ENCODE measurements at regions not wholly inside any gene's neighbourhood (a gene's known extent, or its start where the extent isn't known, plus 50 kb on each side); places are given as distances from the start of the nearest gene placed in this dataset.
"Not testable (repeated sequence)": the region's sequence is repeated elsewhere in the genome, so short reads cannot be mapped to it uniquely, and the experiment has no call there.

DNA sequence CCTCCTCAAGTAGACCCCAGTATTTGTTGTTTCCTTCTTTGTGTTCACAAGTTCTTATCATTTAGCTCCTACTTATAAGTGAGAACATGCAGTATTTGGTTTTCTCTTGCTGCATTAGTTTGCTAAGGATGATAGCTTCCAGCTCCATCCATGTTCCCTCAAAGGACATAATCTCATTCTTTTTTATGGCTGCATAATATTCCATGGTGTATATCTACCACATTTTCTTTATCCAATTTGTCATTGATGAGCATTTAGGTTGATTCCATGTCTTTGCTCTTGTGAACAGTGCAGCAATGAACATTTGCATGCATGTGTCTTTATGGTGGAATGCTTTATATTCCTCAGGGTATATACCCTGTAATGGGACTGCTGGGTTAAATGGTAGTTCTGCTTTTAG is 137.7 kb upstream of the SLC38A2 start:
- RAD21 ChIA-PET (ENCODE audit: low non-redundant PET in 1 of 2, low total read pairs in 2 of 2, uncharacterized antibody in 2 of 2, unreplicated experiment in 2 of 2); H3K9me3 ChIP-seq (ENCODE audit: control insufficient read depth in 1 of 2, insufficient read depth in 1 of 2, low read depth in 1 of 2, low read length in 2 of 2); BruUV-seq (replicated peaks); H3K27ac ChIP-seq (ENCODE audit: low read depth, low read length); H2AFZ ChIP-seq (ENCODE audit: low read depth, low read length, poor library complexity, severe bottlenecking); H3K9ac ChIP-seq (ENCODE audit: low read length); H4K20me1 ChIP-seq (ENCODE audit: insufficient read depth); H3K79me2 ChIP-seq (ENCODE audit: insufficient read depth, low read length); DNase-seq (ENCODE audit: low read depth, low spot score); ATAC-seq; H3K4me2 ChIP-seq (ENCODE audit: low read length); H3K4me3 ChIP-seq (replicated peaks in 1 of 2; ENCODE audit: low read depth in 1 of 2, low read length in 2 of 2); H3K9me2 ChIP-seq (ENCODE audit: insufficient read depth); CTCF ChIA-PET; intact Hi-C loops (cut with micrococcal nuclease); H3K27me3 ChIP-seq (ENCODE audit: insufficient read depth, low read length): not testable (repeated sequence)
- Histone ChIP-seq H3K36me3 (ENCODE audit: control insufficient read depth in 1 of 2, insufficient read depth in 2 of 2, low read length in 2 of 2) (peaks cover 0 to 10% of the 10 kb centered on the region in 2 experiments; a peak in 1 of 4 replicates), H3K4me1 (ENCODE audit: control insufficient read depth in 1 of 2, insufficient read depth in 2 of 2, low read length in 2 of 2) (peaks cover 0 to 11% of the 10 kb centered on the region in 2 experiments; a peak in 2 of 4 replicates)
- POLR2A ChIA-PET = interaction anchor here (1.3 kb wide), 1 partner anchor 14 kb away, joined by 3 read pairs; no protein-coding TSS in a partner anchor

DNA sequence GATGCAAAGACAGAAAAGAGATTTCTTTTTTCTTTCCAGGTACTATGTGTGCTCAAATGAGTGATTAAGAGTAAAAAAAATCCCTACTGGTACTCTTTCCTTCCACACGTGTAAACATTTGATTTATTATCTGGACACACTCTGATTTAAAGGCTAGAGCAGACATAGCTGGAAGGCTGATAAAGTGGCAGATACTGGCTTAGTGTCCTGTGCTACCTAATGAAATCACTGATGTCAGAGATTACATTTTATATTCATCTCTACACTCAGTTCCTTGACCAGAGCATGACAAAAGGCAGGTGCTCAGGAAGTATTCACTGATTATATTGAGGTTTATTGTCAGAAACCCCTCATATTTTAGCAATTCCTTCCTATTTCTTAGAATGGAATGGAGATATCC is 136.6 kb upstream of the SLC38A2 start:
- H3K4me1 ChIP-seq (ENCODE audit: control insufficient read depth in 1 of 2, insufficient read depth in 2 of 2, low read length in 2 of 2) = peaks cover 0 to 11% of the 10 kb centered on the region in 2 experiments; a peak in 2 of 4 replicates
- DNase-seq (ENCODE audit: low read depth, low spot score) (no peak), ATAC-seq (no peak)
- TF ChIP-seq TCF7L2 (IDR thresholded peaks at IDR 0.05; ENCODE audit: borderline replicate concordance, extremely low read depth, insufficient read depth, insufficient read length) = no peak
- no peak for TF ChIP-seq RAD21 (IDR thresholded peaks at IDR 0.05; ENCODE audit: low read depth)
- no peak for TF ChIP-seq ZFX (IDR thresholded peaks at IDR 0.05)
- TF ChIP-seq ZNF274 (IDR thresholded peaks at IDR 0.05; ENCODE audit: low read depth, low read length) = no peak
- H3K9me3 ChIP-seq (ENCODE audit: control insufficient read depth in 1 of 2, insufficient read depth in 1 of 2, low read depth in 1 of 2, low read length in 2 of 2) = peaks cover 4 to 6% of the 10 kb centered on the region in 2 experiments; a peak in 2 of 4 replicates
- H3K27me3 ChIP-seq (ENCODE audit: insufficient read depth, low read length) = no peaks in the 10 kb centered on the region
- ChIA-PET CTCF (no interaction called here), POLR2A (interaction anchor here (1.3 kb wide), 1 partner anchor 15 kb away, joined by 3 read pairs; no protein-coding TSS in a partner anchor), RAD21 (ENCODE audit: low non-redundant PET in 1 of 2, low total read pairs in 2 of 2, uncharacterized antibody in 2 of 2, unreplicated experiment in 2 of 2) (no interaction called here)
- no peaks in the 10 kb centered on the region for H3K9me2 ChIP-seq (ENCODE audit: insufficient read depth)
- H3K9ac ChIP-seq (ENCODE audit: low read length) = no peak overlapping the region
- no peak overlapping the region for H2AFZ ChIP-seq (ENCODE audit: low read depth, low read length, poor library complexity, severe bottlenecking)
- H4K20me1 ChIP-seq (ENCODE audit: insufficient read depth) = no peaks in the 10 kb centered on the region
- BruUV-seq (replicated peaks) = no TSS peak
- no peak overlapping the region for H3K4me2 ChIP-seq (ENCODE audit: low read length)
- 0 out of 2 replicates have a peak, but pooled peaks cover 3% of the 10 kb centered on the region for H3K79me2 ChIP-seq (ENCODE audit: insufficient read depth, low read length)
- H3K36me3 ChIP-seq (ENCODE audit: control insufficient read depth in 1 of 2, insufficient read depth in 2 of 2, low read length in 2 of 2) = peaks cover 0 to 10% of the 10 kb centered on the region in 2 experiments; a peak in 1 of 4 replicates
- no peak overlapping the region for H3K27ac ChIP-seq (ENCODE audit: low read depth, low read length)
- no peak overlapping the region for H3K4me3 ChIP-seq (replicated peaks in 1 of 2; ENCODE audit: low read depth in 1 of 2, low read length in 2 of 2)
- intact Hi-C loops (cut with micrococcal nuclease) = no loop called here

Data from HCT116 (cell line).